ENCODE measurements at regions not wholly inside any gene's neighbourhood (a gene's known extent, or its start where the extent isn't known, plus 50 kb on each side); places are given as distances from the start of the nearest gene placed in this dataset.

DNA sequence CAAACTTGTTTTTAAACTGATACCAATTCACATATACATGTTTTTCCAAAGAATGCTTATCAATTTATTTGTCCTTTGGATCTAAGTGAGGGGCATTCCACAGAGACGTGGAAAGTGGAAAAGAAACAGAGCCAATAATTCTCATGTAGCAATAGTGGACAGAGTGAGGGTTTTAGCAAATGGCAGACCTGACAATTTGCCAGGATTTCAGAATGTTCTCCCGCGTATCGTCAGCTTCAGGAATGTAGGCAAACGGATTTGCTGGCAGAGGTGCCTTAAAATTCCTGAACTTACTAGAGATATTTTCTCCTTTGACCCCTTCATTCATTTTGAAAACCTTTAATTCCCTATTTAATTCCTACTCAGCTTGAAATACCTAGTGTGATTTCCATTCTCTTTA lies 193.4 kb upstream of the CPHXL start:
- H3K4me3 ChIP-seq: no peak overlapping the region
- TF ChIP-seq, protein P1, sequence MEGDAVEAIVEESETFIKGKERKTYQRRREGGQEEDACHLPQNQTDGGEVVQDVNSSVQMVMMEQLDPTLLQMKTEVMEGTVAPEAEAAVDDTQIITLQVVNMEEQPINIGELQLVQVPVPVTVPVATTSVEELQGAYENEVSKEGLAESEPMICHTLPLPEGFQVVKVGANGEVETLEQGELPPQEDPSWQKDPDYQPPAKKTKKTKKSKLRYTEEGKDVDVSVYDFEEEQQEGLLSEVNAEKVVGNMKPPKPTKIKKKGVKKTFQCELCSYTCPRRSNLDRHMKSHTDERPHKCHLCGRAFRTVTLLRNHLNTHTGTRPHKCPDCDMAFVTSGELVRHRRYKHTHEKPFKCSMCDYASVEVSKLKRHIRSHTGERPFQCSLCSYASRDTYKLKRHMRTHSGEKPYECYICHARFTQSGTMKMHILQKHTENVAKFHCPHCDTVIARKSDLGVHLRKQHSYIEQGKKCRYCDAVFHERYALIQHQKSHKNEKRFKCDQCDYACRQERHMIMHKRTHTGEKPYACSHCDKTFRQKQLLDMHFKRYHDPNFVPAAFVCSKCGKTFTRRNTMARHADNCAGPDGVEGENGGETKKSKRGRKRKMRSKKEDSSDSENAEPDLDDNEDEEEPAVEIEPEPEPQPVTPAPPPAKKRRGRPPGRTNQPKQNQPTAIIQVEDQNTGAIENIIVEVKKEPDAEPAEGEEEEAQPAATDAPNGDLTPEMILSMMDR (IDR thresholded peaks at IDR 0.05): no peak
- no peaks in the 10 kb centered on the region for H3K4me1 ChIP-seq (ENCODE audit: control insufficient read depth in 1 of 2, low read depth in 2 of 2)
- no peak for DNase-seq (ENCODE audit: low spot score)
- no peaks in the 10 kb centered on the region for H3K36me3 ChIP-seq
- H3K27ac ChIP-seq: no peak overlapping the region
- ATAC-seq (ENCODE audit: insufficient number of reproducible peaks, low FRiP score, low read depth): no peak
- no peaks in the 10 kb centered on the region for H3K27me3 ChIP-seq (replicated peaks; ENCODE audit: insufficient read depth)
- no peaks in the 10 kb centered on the region for H3K9me3 ChIP-seq

DNA sequence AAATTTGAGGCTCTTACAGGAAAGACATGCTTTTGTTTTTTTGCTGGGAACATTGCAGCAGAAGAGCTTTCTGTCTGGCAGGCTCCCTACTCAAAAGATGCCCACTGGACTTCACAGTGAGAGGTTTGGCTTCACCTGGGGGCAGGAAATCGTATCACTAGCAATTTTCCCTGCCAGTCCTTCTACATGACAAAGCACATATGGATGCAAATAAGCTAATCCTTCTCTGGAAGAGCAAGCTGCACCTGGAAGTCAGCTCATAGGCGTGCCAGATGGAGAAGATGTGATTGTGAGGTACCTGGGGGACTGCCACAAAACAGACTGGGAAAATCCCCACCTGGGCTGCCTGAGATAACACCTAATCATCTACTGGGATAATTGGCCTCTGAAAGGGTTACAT lies 195.0 kb upstream of the CPHXL start:
- ATAC-seq (ENCODE audit: insufficient number of reproducible peaks, low FRiP score, low read depth): no peak
- Histone ChIP-seq H3K9me3 (no peaks in the 10 kb centered on the region), H3K4me3 (no peak overlapping the region)

DNA sequence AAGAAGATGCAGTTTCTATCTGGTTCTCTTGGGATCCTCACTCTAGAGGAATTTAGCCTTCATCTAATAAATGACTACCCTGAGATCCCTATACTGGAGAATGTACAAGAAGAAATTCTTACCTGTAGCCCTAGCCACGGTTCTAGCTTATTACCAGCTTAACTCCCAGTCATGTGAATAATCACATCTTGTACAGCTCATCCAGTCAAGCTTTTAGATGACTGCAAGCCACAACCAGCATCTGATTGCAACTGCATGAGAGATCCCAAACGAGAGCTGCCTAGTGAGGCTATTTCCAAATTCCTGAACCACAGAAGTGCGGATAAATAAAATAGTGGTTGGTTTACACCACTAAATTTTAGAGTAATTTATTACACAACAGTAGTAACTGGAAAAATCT lies 196.0 kb upstream of the CPHXL start:
- Histone ChIP-seq H3K27me3 (replicated peaks; ENCODE audit: insufficient read depth) (no peaks in the 10 kb centered on the region), H3K4me1 (ENCODE audit: control insufficient read depth in 1 of 2, low read depth in 2 of 2) (no peaks in the 10 kb centered on the region), H3K36me3 (no peaks in the 10 kb centered on the region), H3K4me3 (no peak overlapping the region), H3K27ac (no peak overlapping the region), H3K9me3 (no peaks in the 10 kb centered on the region)
- DNase-seq (ENCODE audit: low spot score): no peak
- TF ChIP-seq, protein P1 (IDR thresholded peaks at IDR 0.05): no peak
- ATAC-seq (ENCODE audit: insufficient number of reproducible peaks, low FRiP score, low read depth): no peak

More for the DNA sequence above, 195.0 kb upstream of the CPHXL start:
- no peaks in the 10 kb centered on the region for H3K36me3 ChIP-seq
- no peak overlapping the region for H3K27ac ChIP-seq
- TF ChIP-seq, protein P1 (IDR thresholded peaks at IDR 0.05): no peak
- no peaks in the 10 kb centered on the region for H3K27me3 ChIP-seq (replicated peaks; ENCODE audit: insufficient read depth)
- H3K4me1 ChIP-seq (ENCODE audit: control insufficient read depth in 1 of 2, low read depth in 2 of 2): no peaks in the 10 kb centered on the region
- no peak for DNase-seq (ENCODE audit: low spot score)

DNA sequence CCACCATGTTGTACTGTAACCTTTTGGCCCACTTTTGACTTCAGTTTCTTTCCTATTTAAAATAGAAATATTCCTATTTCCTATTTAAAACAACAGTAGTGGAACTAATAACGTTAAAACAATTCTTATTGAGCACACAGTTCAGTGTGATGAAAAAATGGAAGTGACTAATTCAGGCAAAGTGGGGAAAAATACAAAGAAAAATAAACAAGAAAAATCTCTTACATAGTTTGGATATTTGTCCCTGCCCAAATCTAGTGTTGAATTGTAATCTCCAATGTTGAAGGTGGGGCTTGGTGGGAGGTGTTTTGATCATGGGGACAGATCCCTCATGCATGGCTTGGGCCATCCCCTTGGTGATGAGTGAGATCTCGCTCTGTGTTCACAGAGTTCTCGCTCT lies 198.1 kb upstream of the CPHXL start:
- no peak overlapping the region for H3K4me3 ChIP-seq
- H3K9me3 ChIP-seq: no peaks in the 10 kb centered on the region
- H3K27ac ChIP-seq: no peak overlapping the region
- no peaks in the 10 kb centered on the region for H3K4me1 ChIP-seq (ENCODE audit: control insufficient read depth in 1 of 2, low read depth in 2 of 2)
- ATAC-seq (ENCODE audit: insufficient number of reproducible peaks, low FRiP score, low read depth) (no peak), DNase-seq (ENCODE audit: low spot score) (no peak)
- H3K27me3 ChIP-seq (replicated peaks; ENCODE audit: insufficient read depth): no peaks in the 10 kb centered on the region
- TF ChIP-seq, protein P1 (IDR thresholded peaks at IDR 0.05): no peak
- no peaks in the 10 kb centered on the region for H3K36me3 ChIP-seq

DNA sequence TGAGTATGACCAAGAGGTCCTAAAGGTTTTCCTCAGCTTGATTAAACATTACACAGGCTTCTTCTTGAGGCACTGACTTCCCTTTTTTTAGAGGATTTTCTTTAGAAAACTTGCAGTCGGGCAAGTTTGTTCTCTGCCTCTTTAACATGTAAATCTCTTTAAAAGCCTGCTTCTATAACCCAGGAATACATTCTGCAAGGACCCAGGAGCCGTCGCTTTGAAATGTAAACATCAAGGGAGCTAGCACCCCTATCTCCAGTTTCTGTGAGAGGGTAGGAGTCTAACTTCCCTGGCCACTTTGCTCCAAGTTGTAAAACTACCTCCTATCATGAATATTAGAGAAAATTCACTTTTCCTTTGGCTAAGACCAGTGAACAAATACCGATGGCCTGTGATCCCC lies 201.5 kb upstream of the CPHXL start:
- Histone ChIP-seq H3K36me3 (no peaks in the 10 kb centered on the region), H3K4me1 (ENCODE audit: control insufficient read depth in 1 of 2, low read depth in 2 of 2) (no peaks in the 10 kb centered on the region), H3K27ac (no peak overlapping the region), H3K9me3 (no peaks in the 10 kb centered on the region), H3K27me3 (replicated peaks; ENCODE audit: insufficient read depth) (no peaks in the 10 kb centered on the region), H3K4me3 (no peak overlapping the region)
- TF ChIP-seq, protein P1 (IDR thresholded peaks at IDR 0.05): no peak
- ATAC-seq (ENCODE audit: insufficient number of reproducible peaks, low FRiP score, low read depth) (no peak), DNase-seq (ENCODE audit: low spot score) (no peak)
